H1 (cell line): ENCODE measurements at regions not wholly inside any gene's neighbourhood (a gene's known extent, or its start where the extent isn't known, plus 50 kb on each side); places are given as distances from the start of the nearest gene placed in this dataset.

Source experiments
- CTCF ChIA-PET: fragments of 300-600 bp; sonication (Branson Sonifier 250); formaldehyde crosslinking; loops from one replicate; lab custom pipeline; 2021; ENCODE audit not compliant: partially characterized antibody; lab: Charles Lee
- POLR2A ChIA-PET: fragments of 300-600 bp; sonication (Branson Sonifier 250); formaldehyde crosslinking; loops from one replicate; lab custom pipeline; 2021; ENCODE audit warnings: inconsistent platforms; ENCODE audit not compliant: partially characterized antibody; lab: Charles Lee
- DNase-seq, 2 experiments: peaks; one replicate each; pipeline versions ENCODE4 v3.0.0 to v3.0.0-alpha.2; 2010 to 2022; ENCODE audit warnings: low spot score in 2 of 2, low read depth in 1 of 2, mixed read lengths in 1 of 2
- FAIRE-seq: peaks from 2 replicates; lab custom pipeline; 2011; peaks lifted over from hg19 to GRCh38; lab: Jason Lieb, UNC
- H2AFZ ChIP-seq: 2 replicates; pipeline ENCODE4 v1.8.1; 2012; ENCODE audit warnings: low read length, inconsistent platforms
- H2AK5ac ChIP-seq: 2 replicates; pipeline ENCODE4 v1.6.1; 2013; ENCODE audit warnings: low read depth, low read length
- H2BK120ac ChIP-seq: replicated peaks from 2 replicates; pipeline ENCODE3; 2013; ENCODE audit warnings: low read depth, low read length, inconsistent platforms
- H2BK12ac ChIP-seq: 2 replicates; pipeline ENCODE4 v1.6.1; 2013; ENCODE audit warnings: low read depth, low read length
- H2BK15ac ChIP-seq: 2 replicates; pipeline ENCODE4 v1.6.1; 2013; ENCODE audit warnings: low read length
- H2BK20ac ChIP-seq: 2 replicates; pipeline ENCODE4 v1.6.1; 2013; ENCODE audit warnings: low read length
- H2BK5ac ChIP-seq: 2 replicates; pipeline ENCODE4 v1.6.1; 2013; ENCODE audit warnings: low read depth, low read length
- H3K14ac ChIP-seq: 2 replicates; pipeline ENCODE4 v1.6.1; 2013; ENCODE audit warnings: inconsistent platforms; ENCODE audit not compliant: insufficient read length
- H3K18ac ChIP-seq: 2 replicates; pipeline ENCODE4 v1.6.1; 2013; ENCODE audit warnings: low read length; ENCODE audit errors: extremely low read depth
- H3K23ac ChIP-seq: 2 replicates; pipeline ENCODE4 v1.6.1; 2013; ENCODE audit warnings: inconsistent platforms; ENCODE audit not compliant: insufficient read length
- H3K23me2 ChIP-seq: 2 replicates; pipeline ENCODE4 v1.6.1; 2013; ENCODE audit warnings: low read depth, low read length
- H3K27ac ChIP-seq: 2 replicates; pipeline ENCODE4 v1.6.1; 2011; ENCODE audit warnings: low read depth, low read length, inconsistent platforms
- H3K27me3 ChIP-seq, 4 experiments: replicated peaks in 1 of 4; 1 replicate in 1 of 4; 2 replicates in 3 of 4; pipeline versions ENCODE4 v1.6.1 to v1.8.1; 2011 to 2013; ENCODE audit warnings: low read length in 3 of 4, mild to moderate bottlenecking in 3 of 4, inconsistent platforms in 2 of 4, mixed read lengths in 2 of 4, moderate library complexity in 1 of 4; ENCODE audit not compliant: control insufficient read depth in 3 of 4, insufficient read depth in 3 of 4; ENCODE audit errors: extremely low read depth in 1 of 4
- H3K36me3 ChIP-seq, 4 experiments: 2 replicates each; pipeline versions ENCODE4 v1.6.1 to v1.8.1; 2011 to 2013; ENCODE audit warnings: mild to moderate bottlenecking in 4 of 4, low read length in 3 of 4, moderate library complexity in 2 of 4, control low read depth in 1 of 4, inconsistent platforms in 1 of 4; ENCODE audit not compliant: insufficient read depth in 4 of 4, control insufficient read depth in 2 of 4
- H3K4ac ChIP-seq: replicated peaks from 2 replicates; pipeline ENCODE3; 2013; ENCODE audit warnings: low read length, low read depth, mixed read lengths, inconsistent platforms; ENCODE audit not compliant: insufficient read length
- H3K4me1 ChIP-seq, 4 experiments: replicated peaks in 1 of 4; 1 replicate in 1 of 4; 2 replicates in 3 of 4; pipeline versions ENCODE4 v1.6.1 to v1.8.1; 2011 to 2013; ENCODE audit warnings: low read length in 3 of 4, inconsistent platforms in 2 of 4, mixed read lengths in 1 of 4; ENCODE audit not compliant: insufficient read depth in 4 of 4, control insufficient read depth in 3 of 4
- H3K4me2 ChIP-seq, 2 experiments: 2 replicates each; pipeline versions ENCODE4 v1.6.1 to v1.8.1; 2011 to 2013; ENCODE audit warnings: low read depth in 2 of 2, low read length in 2 of 2, control low read depth in 1 of 2, inconsistent platforms in 1 of 2, mild to moderate bottlenecking in 1 of 2; ENCODE audit not compliant: insufficient read depth in 1 of 2
- H3K4me3 ChIP-seq, 4 experiments: fragments of 200-600, 300-600 bp in 1 of 4; sonication (generic), shearing (Covaris generic), sonication (Bioruptor Twin) in 1 of 4; 2 replicates each; pipeline versions ENCODE4 v1.5.1 to v1.8.1; 2011 to 2016; ENCODE audit warnings: low read length in 4 of 4, low read depth in 3 of 4, control low read depth in 2 of 4, inconsistent platforms in 2 of 4, mild to moderate bottlenecking in 2 of 4, mixed read lengths in 1 of 4, moderate library complexity in 1 of 4; ENCODE audit not compliant: insufficient read depth in 2 of 4; ENCODE audit errors: extremely low read depth in 1 of 4
- H3K56ac ChIP-seq: replicated peaks from 2 replicates; pipeline ENCODE3; 2013; ENCODE audit warnings: low read depth, mild to moderate bottlenecking, mixed read lengths, low read length, inconsistent platforms; ENCODE audit not compliant: insufficient read length
- H3K79me1 ChIP-seq: 2 replicates; pipeline ENCODE4 v1.6.1; 2013; ENCODE audit warnings: low read depth, low read length, control low read depth
- H3K79me2 ChIP-seq, 2 experiments: 2 replicates each; pipeline versions ENCODE4 v1.6.1 to v1.8.1; 2012 to 2013; ENCODE audit warnings: low read length in 2 of 2, mild to moderate bottlenecking in 2 of 2, inconsistent platforms in 1 of 2; ENCODE audit not compliant: insufficient read depth in 2 of 2, control insufficient read depth in 1 of 2
- H3K9ac ChIP-seq, 4 experiments: replicated peaks in 1 of 4; 1 replicate in 1 of 4; 2 replicates in 3 of 4; pipeline versions ENCODE4 v1.6.1 to v1.8.1; 2011 to 2013; ENCODE audit warnings: low read depth in 3 of 4, low read length in 3 of 4, control low read depth in 2 of 4, mild to moderate bottlenecking in 2 of 4, moderate library complexity in 2 of 4, inconsistent platforms in 1 of 4; ENCODE audit errors: extremely low read depth in 1 of 4
- H3K9me3 ChIP-seq, 2 experiments: 2 replicates each; pipeline versions ENCODE4 v1.6.1 to v1.8.1; 2012 to 2013; ENCODE audit warnings: mild to moderate bottlenecking in 2 of 2, moderate library complexity in 2 of 2, control low read depth in 1 of 2, inconsistent platforms in 1 of 2, low read depth in 1 of 2, low read length in 1 of 2, mixed read lengths in 1 of 2; ENCODE audit not compliant: insufficient read depth in 2 of 2
- H4K20me1 ChIP-seq, 2 experiments: replicated peaks in 1 of 2; 2 replicates each; pipeline versions ENCODE3 to v1.8.1; 2011 to 2013; ENCODE audit warnings: inconsistent platforms in 2 of 2, low read length in 2 of 2, mild to moderate bottlenecking in 1 of 2; ENCODE audit not compliant: insufficient read depth in 2 of 2, control insufficient read depth in 1 of 2
- H4K5ac ChIP-seq: 2 replicates; pipeline ENCODE4 v1.6.1; 2013; ENCODE audit warnings: low read length, low read depth, mixed read lengths, inconsistent platforms; ENCODE audit not compliant: insufficient read length
- H4K8ac ChIP-seq: 2 replicates; pipeline ENCODE4 v1.8.0; 2013; ENCODE audit warnings: mild to moderate bottlenecking, moderate library complexity, low read length, inconsistent platforms; ENCODE audit not compliant: insufficient read depth; ENCODE audit errors: extremely low read depth
- H4K91ac ChIP-seq: replicated peaks from 2 replicates; pipeline ENCODE3; 2013; ENCODE audit warnings: low read length, mixed read lengths, inconsistent platforms; ENCODE audit not compliant: insufficient read length
- BRCA1 ChIP-seq: IDR thresholded peaks from 2 replicates; pipeline ENCODE4 v1.6.1; 2012; ENCODE audit warnings: low read depth, low read length, improper control_type of control experiment
- CREB1 ChIP-seq: IDR thresholded peaks from 2 replicates; pipeline ENCODE4 v1.6.1; 2012; ENCODE audit warnings: inconsistent platforms
- EP300 ChIP-seq, 2 experiments: IDR thresholded peaks; 1 replicate in 1 of 2; 2 replicates in 1 of 2; pipeline ENCODE4 v1.6.1; 2011 to 2012; ENCODE audit warnings: low read depth in 2 of 2, low read length in 2 of 2, mild to moderate bottlenecking in 2 of 2, borderline replicate concordance in 1 of 2, inconsistent platforms in 1 of 2, moderate library complexity in 1 of 2
- GABPA ChIP-seq: IDR thresholded peaks from 2 replicates; pipeline ENCODE4 v1.6.1; 2011; ENCODE audit warnings: mild to moderate bottlenecking, low read length, moderate library complexity, borderline replicate concordance; ENCODE audit not compliant: insufficient read depth
- HDAC6 ChIP-seq: IDR thresholded peaks from one replicate; pipeline ENCODE4 v1.7.1; 2012; ENCODE audit warnings: low read depth, mild to moderate bottlenecking, inconsistent platforms, low read length, moderate library complexity
- JUND ChIP-seq: IDR thresholded peaks from 2 replicates; pipeline ENCODE4 v1.6.1; 2011; ENCODE audit warnings: mild to moderate bottlenecking, improper control_type of control experiment, low read length
- KDM4A ChIP-seq: IDR thresholded peaks from one replicate; pipeline ENCODE4 v1.7.1; 2012; ENCODE audit warnings: low read depth, mild to moderate bottlenecking, moderate library complexity, low read length, inconsistent platforms; ENCODE audit not compliant: severe bottlenecking
- KDM5A ChIP-seq: fragments of 200-600 bp; IDR thresholded peaks from 2 replicates; pipeline ENCODE4 v1.7.1; 2012; ENCODE audit warnings: mild to moderate bottlenecking, low read length, inconsistent platforms, mixed read lengths
- NRF1 ChIP-seq: IDR thresholded peaks from 2 replicates; pipeline ENCODE4 v1.6.1; 2011; ENCODE audit warnings: mild to moderate bottlenecking, low read depth, low read length, improper control_type of control experiment
- POLR2AphosphoS5 ChIP-seq: IDR thresholded peaks from 2 replicates; pipeline ENCODE4 v1.6.1; 2011; ENCODE audit warnings: low read depth, low read length
- POU5F1 ChIP-seq: IDR thresholded peaks from 2 replicates; pipeline ENCODE4 v1.6.1; 2011; ENCODE audit warnings: low read depth, mild to moderate bottlenecking, low read length, moderate library complexity
- RBBP5 ChIP-seq: IDR thresholded peaks from 2 replicates; pipeline ENCODE4 v1.7.1; 2012; ENCODE audit warnings: low read depth, mild to moderate bottlenecking, inconsistent platforms, low read length, moderate library complexity, borderline replicate concordance
- WGBS, 2 experiments: shearing (Covaris generic) in 1 of 2; methylation state at CpG; one replicate each; pipeline versions ENCODE4 v1.1.6 to v1.1.7; 2013 to 2015; ENCODE audit warnings: low lambda C conversion rate in 2 of 2, mixed read lengths in 2 of 2, inconsistent platforms in 1 of 2, low coverage in 1 of 2, missing lambda C conversion rate in 1 of 2; ENCODE audit not compliant: insufficient replicate concordance in 2 of 2, insufficient coverage in 1 of 2, insufficient read length in 1 of 2; ENCODE audit errors: extremely low coverage in 1 of 2, missing lambda C conversion rate in 1 of 2; 5-methylcytosine and 5-hydroxymethylcytosine counted together
- TF ChIP-seq, protein P1 (sequence below), 3 experiments: IDR thresholded peaks; 1 replicate in 2 of 3; 2 replicates in 1 of 3; pipeline versions ENCODE4 v1.5.1 to v1.6.1; 2011; ENCODE audit warnings: low read length in 3 of 3, mild to moderate bottlenecking in 3 of 3, inconsistent platforms in 2 of 3, low read depth in 1 of 3, moderate library complexity in 1 of 3; ENCODE audit not compliant: insufficient read depth in 1 of 3; ENCODE audit errors: control extremely low read depth in 1 of 3

DNA sequence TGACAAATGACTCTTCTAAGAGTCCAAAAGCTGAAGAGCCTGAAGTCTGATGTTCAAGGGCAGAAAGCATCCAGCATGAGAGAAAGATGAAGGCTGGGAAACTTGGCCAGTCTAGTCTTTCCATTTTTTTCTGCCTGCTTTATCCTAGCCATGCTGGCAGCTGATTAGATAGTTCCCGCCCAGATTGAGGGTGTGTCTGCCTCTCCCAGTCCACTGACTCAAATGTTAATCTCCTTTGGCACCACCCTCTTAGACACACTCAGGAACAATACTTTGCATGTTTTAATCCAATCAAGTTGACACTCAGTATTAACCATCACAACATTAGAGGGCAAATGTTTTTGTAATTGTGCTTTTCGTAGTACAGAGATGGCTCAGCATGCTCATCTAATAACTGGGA, 267.5 kb upstream of the KLHL1 start:
- no peak for DNase-seq
- H3K4me3 ChIP-seq: no peak overlapping the region
- H4K91ac ChIP-seq: no peak overlapping the region
- no peak overlapping the region for H3K4ac ChIP-seq
- H4K8ac ChIP-seq: no peak overlapping the region
- no peak overlapping the region for H2BK20ac ChIP-seq
- no peak overlapping the region for H2BK5ac ChIP-seq
- no peak overlapping the region for H4K5ac ChIP-seq
- H4K20me1 ChIP-seq: no peaks in the 10 kb centered on the region
- no peak overlapping the region for H3K56ac ChIP-seq
- no peak overlapping the region for H2BK15ac ChIP-seq
- no peak overlapping the region for H3K9ac ChIP-seq
- no peaks in the 10 kb centered on the region for H3K23me2 ChIP-seq
- H3K9me3 ChIP-seq: no peaks in the 10 kb centered on the region
- H3K79me1 ChIP-seq: no peaks in the 10 kb centered on the region
- H3K23ac ChIP-seq: no peak overlapping the region
- no peak overlapping the region for H2AK5ac ChIP-seq
- H3K14ac ChIP-seq: no peak overlapping the region
- CTCF ChIA-PET: interaction anchor here (0.9 to 1.2 kb wide), 2 partner anchors 24 to 192 kb away, joined by 3 read pairs; no protein-coding TSS in a partner anchor
- TF ChIP-seq KDM4A (no peak), JUND (no peak), EP300 (IDR thresholded peaks at IDR 0.05; ENCODE audit: borderline replicate concordance in 1 of 2, low read depth in 2 of 2, low read length in 2 of 2) (no peak), GABPA (no peak), RBBP5 (no peak), CREB1 (no peak), HDAC6 (no peak), NRF1 (no peak), POLR2AphosphoS5 (no peak), BRCA1 (no peak), POU5F1 (no peak), KDM5A (no peak)
- TF ChIP-seq, protein P1, sequence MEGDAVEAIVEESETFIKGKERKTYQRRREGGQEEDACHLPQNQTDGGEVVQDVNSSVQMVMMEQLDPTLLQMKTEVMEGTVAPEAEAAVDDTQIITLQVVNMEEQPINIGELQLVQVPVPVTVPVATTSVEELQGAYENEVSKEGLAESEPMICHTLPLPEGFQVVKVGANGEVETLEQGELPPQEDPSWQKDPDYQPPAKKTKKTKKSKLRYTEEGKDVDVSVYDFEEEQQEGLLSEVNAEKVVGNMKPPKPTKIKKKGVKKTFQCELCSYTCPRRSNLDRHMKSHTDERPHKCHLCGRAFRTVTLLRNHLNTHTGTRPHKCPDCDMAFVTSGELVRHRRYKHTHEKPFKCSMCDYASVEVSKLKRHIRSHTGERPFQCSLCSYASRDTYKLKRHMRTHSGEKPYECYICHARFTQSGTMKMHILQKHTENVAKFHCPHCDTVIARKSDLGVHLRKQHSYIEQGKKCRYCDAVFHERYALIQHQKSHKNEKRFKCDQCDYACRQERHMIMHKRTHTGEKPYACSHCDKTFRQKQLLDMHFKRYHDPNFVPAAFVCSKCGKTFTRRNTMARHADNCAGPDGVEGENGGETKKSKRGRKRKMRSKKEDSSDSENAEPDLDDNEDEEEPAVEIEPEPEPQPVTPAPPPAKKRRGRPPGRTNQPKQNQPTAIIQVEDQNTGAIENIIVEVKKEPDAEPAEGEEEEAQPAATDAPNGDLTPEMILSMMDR (IDR thresholded peaks at IDR 0.05; ENCODE audit: control extremely low read depth in 1 of 3, insufficient read depth in 1 of 3, low read depth in 1 of 3, low read length in 3 of 3): no peak
- 0 out of 2 replicates have a peak overlapping the region, but pooled peaks have one; percentile 58 for H2AFZ ChIP-seq
- H2BK12ac ChIP-seq: no peak overlapping the region
- H3K79me2 ChIP-seq: no peaks in the 10 kb centered on the region
- no peak overlapping the region for H3K18ac ChIP-seq
- no peaks in the 10 kb centered on the region for H3K36me3 ChIP-seq
- WGBS, 2 experiments: 80% methylated on average over 2 of the region's 2 CpGs; no CpG with 5 or more reads in 1 of the 2 experiments
- H3K4me2 ChIP-seq: no peak overlapping the region
- no peak overlapping the region for H2BK120ac ChIP-seq
- H3K4me1 ChIP-seq: no peaks in the 10 kb centered on the region
- POLR2A ChIA-PET: no interaction called here
- no peak for FAIRE-seq
- H3K27me3 ChIP-seq: no peaks in the 10 kb centered on the region
- H3K27ac ChIP-seq: no peak overlapping the region
